GM10266 (cell line): ENCODE measurements at regions not wholly inside any gene's neighbourhood (a gene's known extent, or its start where the extent isn't known, plus 50 kb on each side); places are given as distances from the start of the nearest gene placed in this dataset.
"Not testable (repeated sequence)": the region's sequence is repeated elsewhere in the genome, so short reads cannot be mapped to it uniquely, and the experiment has no call there.

Source experiments
- DNase-seq: peaks from one replicate; pipeline ENCODE4 v3.0.0; 2012; ENCODE audit errors: extremely low spot score
- CTCF ChIP-seq: IDR thresholded peaks from 2 replicates; pipeline ENCODE4 v1.5.1; 2012; ENCODE audit warnings: mild to moderate bottlenecking, low read depth; ENCODE audit not compliant: control insufficient read depth, insufficient read depth; ENCODE audit errors: missing control alignments

- DNase-seq = no peak
- no peak for TF ChIP-seq CTCF
Observed at GRCh38 chr5:91776249-91776648, 393.1 kb upstream of the ARRDC3 start.

GRCh38 chr5:91770400-91770799, 387.3 kb upstream of the ARRDC3 start:
- TF ChIP-seq CTCF = no peak
- no peak for DNase-seq

- DNase-seq = not testable (repeated sequence)
Observed at GRCh38 chr5:91757383-91757782, 374.3 kb upstream of the ARRDC3 start.

GRCh38 chr5:91754990-91755389, 371.9 kb upstream of the ARRDC3 start:
- no peak for TF ChIP-seq CTCF
- no peak for DNase-seq

- DNase-seq = not testable (repeated sequence)
Observed at GRCh38 chr5:91744470-91744869, 361.4 kb upstream of the ARRDC3 start.

- TF ChIP-seq CTCF = no peak
- DNase-seq = no peak
Observed at GRCh38 chr5:91742550-91742949, 359.4 kb upstream of the ARRDC3 start.

- no peak for DNase-seq
- no peak for TF ChIP-seq CTCF
Observed at GRCh38 chr5:91741764-91742505, 358.8 kb upstream of the ARRDC3 start.

- no peak for DNase-seq
- no peak for TF ChIP-seq CTCF
Observed at GRCh38 chr5:91730026-91730425, 346.9 kb upstream of the ARRDC3 start.

GRCh38 chr5:91727463-91727862, 344.3 kb upstream of the ARRDC3 start:
- DNase-seq = no peak
- TF ChIP-seq CTCF = no peak
